Aorta (tissue), 5 donors: ENCODE measurements at regions not wholly inside any gene's neighbourhood (a gene's known extent, or its start where the extent isn't known, plus 50 kb on each side); places are given as distances from the start of the nearest gene placed in this dataset.

ENCODE experiments used
- ATAC-seq: fragments of 200-7000 bp; cut with Tn5 transposase; one replicate; pipeline ENCODE4 v1.9.1; 2022; ENCODE audit warnings: moderate library complexity; ENCODE audit not compliant: low FRiP score
- DNase-seq, 2 donors: peaks; one replicate each; pipeline ENCODE4 v3.0.0-alpha.2; 2020
- H3K27ac ChIP-seq, 2 donors: one replicate each; pipeline ENCODE4 v1.5.1; 2013; ENCODE audit warnings: low read length in 2 of 2, mild to moderate bottlenecking in 2 of 2, moderate library complexity in 2 of 2, control low read depth in 1 of 2, inconsistent platforms in 1 of 2, low read depth in 1 of 2
- H3K27me3 ChIP-seq, 2 donors: one replicate each; pipeline ENCODE4 v1.6.1; 2013; ENCODE audit warnings: control low read depth in 1 of 2, low read length in 1 of 2, mild to moderate bottlenecking in 1 of 2, moderate library complexity in 1 of 2; ENCODE audit not compliant: insufficient read depth in 2 of 2, control insufficient read depth in 1 of 2
- H3K36me3 ChIP-seq, 2 donors: one replicate each; pipeline ENCODE4 v1.6.1; 2013; ENCODE audit warnings: control low read depth in 1 of 2, low read length in 1 of 2, mild to moderate bottlenecking in 1 of 2; ENCODE audit not compliant: insufficient read depth in 2 of 2, control insufficient read depth in 1 of 2
- H3K4me1 ChIP-seq, 2 donors: one replicate each; pipeline ENCODE4 v1.6.1; 2013; ENCODE audit warnings: low read length in 2 of 2, control low read depth in 1 of 2, mild to moderate bottlenecking in 1 of 2, moderate library complexity in 1 of 2; ENCODE audit not compliant: insufficient read depth in 2 of 2, control insufficient read depth in 1 of 2
- H3K4me3 ChIP-seq, 2 donors: one replicate each; pipeline ENCODE4 v1.5.1; 2013; ENCODE audit warnings: low read length in 2 of 2, control low read depth in 1 of 2, mild to moderate bottlenecking in 1 of 2
- H3K9me3 ChIP-seq: one replicate; pipeline ENCODE4 v1.6.1; 2013; ENCODE audit warnings: mild to moderate bottlenecking, low read length; ENCODE audit not compliant: control insufficient read depth
- WGBS, 2 donors: extraction: QIAGEN DNeasy Blood & Tissue Kit; methylation state at CpG; one replicate each; pipeline ENCODE4 v1.1.7; 2013; 5-methylcytosine and 5-hydroxymethylcytosine counted together
- intact Hi-C, 2 donors: fragments of 100-400 bp; cut with DNase I; formaldehyde crosslinking; loops; one replicate each; pipeline versions ENCODE4 v1.14.2 to v1.15.0; 2022
- donor health status: healthy with polysubstance abuse.
- donor health status: Bipolar disorder and iron deficiency.
- donor health status: DM: no; HTN: no; CAD: no.
- donor health status: DM: no; HTN: no; CAD: no.
- donor health status: DM: yes; HTN: yes; CAD: no.

- no peaks in the 10 kb centered on the region for H3K4me1 ChIP-seq
- H3K27ac ChIP-seq = no peak overlapping the region
- ATAC-seq (no peak), DNase-seq (no peak)
- H3K9me3 ChIP-seq = no peaks in the 10 kb centered on the region
- H3K27me3 ChIP-seq = no peaks in the 10 kb centered on the region
- intact Hi-C loops = no loop called here
- no peak overlapping the region for H3K4me3 ChIP-seq
- H3K36me3 ChIP-seq = no peaks in the 10 kb centered on the region
These were observed 117.9 kb upstream of the GPR139 start for GRCh38 chr16:20191566-20191965.

- intact Hi-C loops = no loop called here
- no peak overlapping the region for H3K27ac ChIP-seq
- DNase-seq (no peak), ATAC-seq (no peak)
- no peaks in the 10 kb centered on the region for H3K4me1 ChIP-seq
- H3K27me3 ChIP-seq = no peaks in the 10 kb centered on the region
- no peaks in the 10 kb centered on the region for H3K36me3 ChIP-seq
- peaks cover 5% of the 10 kb centered on the region for H3K9me3 ChIP-seq
- H3K4me3 ChIP-seq = no peak overlapping the region
- 44 to 46% methylated on average over 3 of the region's 3 CpGs for WGBS, 2 donors
These were observed 108.3 kb upstream of the GPR139 start for GRCh38 chr16:20181949-20182348.

DNA sequence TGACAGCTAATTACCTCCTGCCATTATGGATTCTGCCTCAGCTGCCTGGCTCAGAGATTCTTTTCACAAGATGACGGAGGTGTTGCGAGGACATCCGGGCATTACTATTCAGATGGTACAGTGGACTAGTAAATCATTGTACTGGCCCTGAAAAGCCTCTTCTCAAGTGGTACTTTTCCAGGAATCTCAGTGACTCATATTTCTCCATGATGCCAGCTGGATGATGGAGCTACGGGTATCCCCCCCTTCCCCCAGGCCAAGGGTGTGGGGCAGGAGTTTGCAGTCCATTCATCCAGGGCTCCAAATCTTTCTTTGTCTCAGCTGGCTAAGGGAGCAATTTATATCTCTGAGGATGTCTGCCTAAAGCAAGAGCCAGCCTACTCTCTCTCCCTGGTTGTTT, 107.7 kb upstream of the GPR139 start:
- Histone ChIP-seq H3K27me3 (no peaks in the 10 kb centered on the region), H3K4me3 (no peak overlapping the region), H3K36me3 (no peaks in the 10 kb centered on the region), H3K4me1 (no peaks in the 10 kb centered on the region), H3K27ac (no peak overlapping the region), H3K9me3 (peaks cover 5% of the 10 kb centered on the region)
- WGBS, 2 donors = 61 to 70% methylated on average over 4 of the region's 4 CpGs
- no peak for DNase-seq
- intact Hi-C loops = no loop called here
- no peak for ATAC-seq

GRCh38 chr16:20178297-20178696, 104.6 kb upstream of the GPR139 start:
- Histone ChIP-seq H3K27ac (no peak overlapping the region), H3K27me3 (no peaks in the 10 kb centered on the region), H3K4me1 (no peaks in the 10 kb centered on the region), H3K9me3 (peaks cover 2% of the 10 kb centered on the region), H3K36me3 (no peaks in the 10 kb centered on the region), H3K4me3 (no peak overlapping the region)
- WGBS, 2 donors = 74 to 75% methylated on average over 5 of the region's 5 CpGs
- intact Hi-C loops = no loop called here
- DNase-seq = no peak
- ATAC-seq = no peak

DNA sequence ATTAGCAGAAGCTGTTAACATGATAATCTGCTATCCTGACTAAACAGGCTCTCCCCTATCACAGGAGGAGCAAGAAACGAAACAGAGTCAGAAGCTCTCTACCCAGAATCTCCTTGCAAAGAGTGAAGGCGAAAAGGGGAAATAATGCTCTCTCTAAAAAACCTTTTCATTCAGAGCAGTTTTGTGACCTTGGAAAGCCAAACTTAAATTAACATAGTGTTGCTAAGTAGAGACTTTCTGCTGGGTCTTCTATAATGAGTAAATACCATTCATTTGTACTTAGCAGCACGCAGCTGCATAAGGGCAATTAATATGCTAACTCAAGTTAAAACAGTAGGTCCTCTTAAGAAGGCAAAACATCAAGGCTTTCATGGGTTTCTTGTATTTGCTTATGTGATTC, 101.7 kb upstream of the GPR139 start:
- no peaks in the 10 kb centered on the region for H3K4me1 ChIP-seq
- DNase-seq (no peak), ATAC-seq (no peak)
- peaks cover 2% of the 10 kb centered on the region for H3K9me3 ChIP-seq
- intact Hi-C loops = no loop called here
- no peak overlapping the region for H3K4me3 ChIP-seq
- no peaks in the 10 kb centered on the region for H3K27me3 ChIP-seq
- WGBS, 2 donors = 18 to 25% methylated on average over 3 of the region's 3 CpGs
- H3K36me3 ChIP-seq = no peaks in the 10 kb centered on the region
- H3K27ac ChIP-seq = no peak overlapping the region

GRCh38 chr16:20167323-20167722, 93.6 kb upstream of the GPR139 start:
- H3K4me3 ChIP-seq = no peak overlapping the region
- DNase-seq (no peak), ATAC-seq (no peak)
- 77 to 93% methylated on average over 1 of the region's 1 CpG for WGBS, 2 donors
- H3K4me1 ChIP-seq = no peaks in the 10 kb centered on the region
- no peak overlapping the region for H3K27ac ChIP-seq
- H3K9me3 ChIP-seq = peaks cover 3% of the 10 kb centered on the region
- intact Hi-C loops = no loop called here
- no peaks in the 10 kb centered on the region for H3K36me3 ChIP-seq
- no peaks in the 10 kb centered on the region for H3K27me3 ChIP-seq

DNA sequence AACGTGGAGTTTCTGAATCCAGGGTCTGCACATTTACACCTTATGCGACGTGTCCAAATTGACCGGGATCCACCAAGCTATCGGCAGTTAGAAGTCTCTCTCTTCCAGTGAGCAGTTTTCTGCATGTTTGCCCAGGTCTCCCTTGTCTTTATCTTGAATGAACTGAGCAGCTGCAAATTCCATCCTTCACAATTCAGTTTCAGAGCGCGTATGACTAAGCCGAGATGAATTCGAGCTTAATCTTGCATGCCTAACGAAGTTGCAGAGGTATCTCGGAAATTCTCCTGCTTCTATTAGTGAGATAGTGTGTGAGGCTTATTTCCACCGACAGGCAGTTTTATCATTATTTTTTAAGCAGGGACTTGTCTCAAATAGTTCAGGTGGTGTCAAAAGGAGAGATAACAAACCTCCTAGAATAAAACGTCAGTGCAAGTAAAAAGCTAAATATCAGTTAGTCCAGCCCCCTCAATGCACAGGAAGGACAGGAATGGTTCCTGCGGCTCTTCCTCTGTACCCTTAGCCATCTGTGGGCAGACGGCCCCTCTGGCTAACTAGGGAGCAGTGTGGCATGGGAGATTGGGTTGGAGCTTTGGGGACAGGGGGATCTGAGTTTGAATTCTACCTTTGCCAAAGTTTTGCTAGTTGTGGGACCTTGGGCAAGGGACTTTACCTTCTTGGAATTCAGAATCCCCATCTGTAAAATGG, 93.0 kb upstream of the GPR139 start:
- WGBS, 2 donors = 70 to 74% methylated on average over 15 of the region's 15 CpGs
- no peak for DNase-seq
- no peak overlapping the region for H3K4me3 ChIP-seq
- H3K9me3 ChIP-seq = peaks cover 3% of the 10 kb centered on the region
- no peaks in the 10 kb centered on the region for H3K36me3 ChIP-seq
- H3K27me3 ChIP-seq = no peaks in the 10 kb centered on the region
- H3K27ac ChIP-seq = no peak overlapping the region
- intact Hi-C loops = no loop called here
- H3K4me1 ChIP-seq = no peaks in the 10 kb centered on the region
- ATAC-seq = no peak

DNA sequence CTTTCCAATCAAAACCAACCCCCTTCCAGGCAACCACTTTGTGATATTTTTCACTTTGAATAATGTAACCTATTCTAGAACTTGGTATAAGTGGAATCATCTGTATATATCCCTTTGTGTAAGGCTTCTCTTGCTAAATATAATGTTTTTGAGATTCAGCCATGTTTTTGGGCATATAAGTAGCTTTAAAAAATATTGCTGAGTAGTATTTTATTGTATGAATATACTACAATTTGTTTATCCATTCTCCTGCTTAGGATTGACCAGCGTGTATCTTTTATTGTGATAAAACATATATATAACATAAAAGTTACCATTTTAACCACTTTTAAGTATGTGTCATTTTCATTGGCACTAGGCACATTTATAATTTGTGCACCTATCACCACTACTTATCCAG, 79.8 kb upstream of the GPR139 start:
- Histone ChIP-seq H3K27ac (no peak overlapping the region), H3K27me3 (no peaks in the 10 kb centered on the region), H3K4me3 (no peak overlapping the region), H3K9me3 (peaks cover 2% of the 10 kb centered on the region), H3K36me3 (no peaks in the 10 kb centered on the region), H3K4me1 (no peaks in the 10 kb centered on the region)
- ATAC-seq (no peak), DNase-seq (no peak)
- WGBS, 2 donors = 68 to 74% methylated on average over 1 of the region's 1 CpG
- intact Hi-C loops = no loop called here

- Histone ChIP-seq H3K27me3 (no peaks in the 10 kb centered on the region), H3K4me3 (no peak overlapping the region), H3K4me1 (no peaks in the 10 kb centered on the region), H3K9me3 (peaks cover 1% of the 10 kb centered on the region), H3K27ac (no peak overlapping the region), H3K36me3 (no peaks in the 10 kb centered on the region)
- WGBS, 2 donors = 33 to 47% methylated on average over 5 of the region's 5 CpGs
- DNase-seq = no peak
- no peak for ATAC-seq
- intact Hi-C loops = loop anchor here in 1 of 2 donors (2.0 kb wide), 1 partner anchor 20 kb away; no protein-coding TSS in a partner anchor
These were observed 73.4 kb upstream of the GPR139 start for GRCh38 chr16:20147091-20147490.
